Neural cell (in vitro differentiated cells): ENCODE measurements at regions not wholly inside any gene's neighbourhood (a gene's known extent, or its start where the extent isn't known, plus 50 kb on each side); places are given as distances from the start of the nearest gene placed in this dataset.

Experiments
- H2AFZ ChIP-seq: fragments of 200-600, 300-800 bp; sonication (generic), shearing (Covaris generic); 2 replicates; pipeline ENCODE4 v1.6.0; 2014; ENCODE audit warnings: low read depth, mild to moderate bottlenecking, antibody characterized with exemption, low read length, moderate library complexity
- H3F3A ChIP-seq: fragments of 200-600 bp; shearing (Covaris generic); 2 replicates; pipeline ENCODE4 v1.6.1; 2016; ENCODE audit warnings: mild to moderate bottlenecking, moderate library complexity, mixed read lengths, antibody characterized with exemption, low read length; ENCODE audit not compliant: insufficient read depth, poor library complexity, severe bottlenecking
- H3K27ac ChIP-seq: fragments of 200-600, 300-800 bp; sonication (generic), shearing (Covaris generic); 2 replicates; pipeline ENCODE4 v1.5.1; 2014; ENCODE audit warnings: mild to moderate bottlenecking, low read length, moderate library complexity
- H3K27me3 ChIP-seq: fragments of 300-800, 200-600 bp; sonication (generic), shearing (Covaris generic); 2 replicates; pipeline ENCODE4 v1.6.0; 2014; ENCODE audit warnings: mild to moderate bottlenecking, low read depth, low read length, moderate library complexity; ENCODE audit not compliant: insufficient read depth
- H3K36me3 ChIP-seq: fragments of 300-800, 200-600 bp; sonication (generic), shearing (Covaris generic); 2 replicates; pipeline ENCODE4 v1.5.1; 2014; ENCODE audit warnings: mild to moderate bottlenecking, antibody characterized with exemption, low read length, moderate library complexity; ENCODE audit not compliant: insufficient read depth
- H3K4me2 ChIP-seq: fragments of 300-800, 200-600 bp; sonication (generic), shearing (Covaris generic); 2 replicates; pipeline ENCODE4 v1.6.0; 2014; ENCODE audit warnings: mild to moderate bottlenecking, low read length
- H3K4me3 ChIP-seq: fragments of 300-800, 200-600 bp; sonication (generic), shearing (Covaris generic); 2 replicates; pipeline ENCODE4 v1.5.1; 2014; ENCODE audit warnings: mild to moderate bottlenecking, low read length, moderate library complexity
- H3K79me2 ChIP-seq: fragments of 200-600 bp; shearing (Covaris generic); replicated peaks from 2 replicates; pipeline ENCODE4 v1.6.0; 2014; ENCODE audit warnings: mild to moderate bottlenecking, low read length, moderate library complexity; ENCODE audit not compliant: insufficient read depth
- H3K9ac ChIP-seq: fragments of 300-800, 200-600 bp; sonication (generic), shearing (Covaris generic); 2 replicates; pipeline ENCODE4 v1.6.1; 2016; ENCODE audit warnings: mild to moderate bottlenecking, low read length, mixed read lengths
- H3K9me2 ChIP-seq: fragments of 200-600 bp; shearing (Covaris generic); 2 replicates; pipeline ENCODE4 v1.6.1; 2016; ENCODE audit warnings: mild to moderate bottlenecking, low read length, mixed read lengths; ENCODE audit not compliant: insufficient read depth
- H3K9me3 ChIP-seq: fragments of 200-600, 300-800 bp; sonication (generic), shearing (Covaris generic); 2 replicates; pipeline ENCODE4 v1.6.1; 2016; ENCODE audit warnings: mild to moderate bottlenecking, mixed run types, low read length, moderate library complexity, mixed read lengths
- H4K20me1 ChIP-seq: fragments of 200-600 bp; shearing (Covaris generic); 2 replicates; pipeline ENCODE4 v1.6.1; 2016; ENCODE audit warnings: mild to moderate bottlenecking, mixed run types; ENCODE audit not compliant: insufficient read depth
- EP300 ChIP-seq: fragments of 450-650 bp; conservative IDR thresholded peaks from 2 replicates; pipeline ENCODE4 v1.6.1; 2014; ENCODE audit warnings: antibody characterized with exemption, mild to moderate bottlenecking, moderate library complexity; ENCODE audit not compliant: poor library complexity, severe bottlenecking
- EZH2 ChIP-seq: fragments of 200-600, 300-800 bp; shearing (Covaris generic), sonication (generic); IDR thresholded peaks from 2 replicates; pipeline ENCODE4 v1.6.1; 2014; ENCODE audit warnings: antibody characterized with exemption, low read length, borderline replicate concordance, mild to moderate bottlenecking; ENCODE audit not compliant: insufficient read depth, poor library complexity, severe bottlenecking
- MXI1 ChIP-seq: fragments of 450-650 bp; conservative IDR thresholded peaks from 2 replicates; pipeline ENCODE4 v1.6.1; 2014; ENCODE audit warnings: antibody characterized with exemption, mild to moderate bottlenecking; ENCODE audit not compliant: poor library complexity, severe bottlenecking
- POLR2AphosphoS5 ChIP-seq: IDR thresholded peaks from 2 replicates; pipeline ENCODE4 v1.6.1; 2012
- RAD21 ChIP-seq: fragments of 450-650 bp; conservative IDR thresholded peaks from 2 replicates; pipeline ENCODE4 v1.6.1; 2014; ENCODE audit warnings: antibody characterized with exemption, mild to moderate bottlenecking, moderate library complexity
- SMC3 ChIP-seq: fragments of 450-650 bp; conservative IDR thresholded peaks from 2 replicates; pipeline ENCODE4 v1.6.1; 2014; ENCODE audit warnings: antibody characterized with exemption, mild to moderate bottlenecking, moderate library complexity; ENCODE audit not compliant: poor library complexity
- TAF1 ChIP-seq: IDR thresholded peaks from 2 replicates; pipeline ENCODE4 v1.6.1; 2012; ENCODE audit warnings: low read depth
- TF ChIP-seq, protein P1 (sequence below): fragments of 450-650 bp; IDR thresholded peaks from 2 replicates; pipeline ENCODE4 v1.5.1; 2014; ENCODE audit warnings: antibody characterized with exemption, mild to moderate bottlenecking, moderate library complexity; ENCODE audit not compliant: poor library complexity, severe bottlenecking
- TF ChIP-seq, protein P2 (sequence below): IDR thresholded peaks from 2 replicates; pipeline ENCODE4 v1.6.1; 2012; ENCODE audit warnings: borderline replicate concordance

DNA sequence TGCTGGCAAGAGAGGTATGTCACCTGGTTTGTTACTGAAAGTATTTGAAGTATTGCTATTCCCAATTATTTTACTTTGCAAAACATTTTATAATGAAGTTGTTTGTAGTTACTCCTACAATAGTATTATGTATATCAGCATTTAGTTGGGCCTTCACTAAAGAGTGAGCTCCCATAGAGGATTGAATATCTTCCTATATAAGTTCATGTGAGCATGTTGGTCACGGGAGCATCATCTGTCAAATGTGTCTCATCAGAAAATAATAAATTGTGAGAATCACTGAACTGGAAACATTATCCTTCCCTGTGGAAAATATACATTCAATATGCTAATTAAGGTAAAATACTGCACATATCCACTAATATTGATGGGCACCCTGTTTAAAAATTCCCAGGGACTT lies 360.1 kb upstream of the ADGRL3 start:
- H2AFZ ChIP-seq, result no peak overlapping the region
- no peaks in the 10 kb centered on the region for H3K27me3 ChIP-seq
- H3K79me2 ChIP-seq, result no peaks in the 10 kb centered on the region
- H3K9me2 ChIP-seq, result no peaks in the 10 kb centered on the region
- H4K20me1 ChIP-seq, result no peaks in the 10 kb centered on the region
- H3K4me2 ChIP-seq, result no peak overlapping the region
- H3K9me3 ChIP-seq, result no peaks in the 10 kb centered on the region
- H3K9ac ChIP-seq, result no peak overlapping the region
- H3K27ac ChIP-seq, result no peak overlapping the region
- no peaks in the 10 kb centered on the region for H3F3A ChIP-seq
- TF ChIP-seq EP300, result peak; percentile 29
- TF ChIP-seq TAF1, result no peak
- H3K36me3 ChIP-seq, result no peaks in the 10 kb centered on the region
- no peak overlapping the region for H3K4me3 ChIP-seq

DNA sequence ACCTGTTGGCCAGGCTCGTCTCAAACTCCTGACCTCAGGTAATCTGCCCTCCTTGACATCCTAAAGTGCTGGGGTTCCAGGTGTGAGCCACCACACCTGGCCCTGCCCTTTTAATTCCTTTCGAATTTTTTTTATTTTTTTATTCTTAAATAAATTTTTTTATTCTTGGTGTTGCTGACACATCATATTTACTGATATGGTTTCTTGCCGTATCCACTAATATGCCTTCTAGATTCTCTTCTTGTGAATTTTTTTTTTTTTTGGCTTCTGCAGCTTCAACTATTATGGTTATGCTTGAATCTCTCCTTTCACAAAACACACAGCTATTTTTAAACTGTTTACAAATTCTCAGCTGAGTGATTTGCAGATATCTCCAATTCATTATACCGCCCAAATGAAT lies 353.4 kb upstream of the ADGRL3 start:
- H3K79me2 ChIP-seq, result no peaks in the 10 kb centered on the region
- H3K9ac ChIP-seq, result no peak overlapping the region
- no peaks in the 10 kb centered on the region for H3F3A ChIP-seq
- no peaks in the 10 kb centered on the region for H3K9me3 ChIP-seq
- no peak overlapping the region for H3K27ac ChIP-seq
- H3K36me3 ChIP-seq, result no peaks in the 10 kb centered on the region
- no peak for TF ChIP-seq EP300
- TF ChIP-seq RAD21, result no peak
- TF ChIP-seq, protein P1, sequence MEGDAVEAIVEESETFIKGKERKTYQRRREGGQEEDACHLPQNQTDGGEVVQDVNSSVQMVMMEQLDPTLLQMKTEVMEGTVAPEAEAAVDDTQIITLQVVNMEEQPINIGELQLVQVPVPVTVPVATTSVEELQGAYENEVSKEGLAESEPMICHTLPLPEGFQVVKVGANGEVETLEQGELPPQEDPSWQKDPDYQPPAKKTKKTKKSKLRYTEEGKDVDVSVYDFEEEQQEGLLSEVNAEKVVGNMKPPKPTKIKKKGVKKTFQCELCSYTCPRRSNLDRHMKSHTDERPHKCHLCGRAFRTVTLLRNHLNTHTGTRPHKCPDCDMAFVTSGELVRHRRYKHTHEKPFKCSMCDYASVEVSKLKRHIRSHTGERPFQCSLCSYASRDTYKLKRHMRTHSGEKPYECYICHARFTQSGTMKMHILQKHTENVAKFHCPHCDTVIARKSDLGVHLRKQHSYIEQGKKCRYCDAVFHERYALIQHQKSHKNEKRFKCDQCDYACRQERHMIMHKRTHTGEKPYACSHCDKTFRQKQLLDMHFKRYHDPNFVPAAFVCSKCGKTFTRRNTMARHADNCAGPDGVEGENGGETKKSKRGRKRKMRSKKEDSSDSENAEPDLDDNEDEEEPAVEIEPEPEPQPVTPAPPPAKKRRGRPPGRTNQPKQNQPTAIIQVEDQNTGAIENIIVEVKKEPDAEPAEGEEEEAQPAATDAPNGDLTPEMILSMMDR, result no peak
- TF ChIP-seq SMC3, result no peak
- no peak for TF ChIP-seq POLR2AphosphoS5
- no peak for TF ChIP-seq TAF1
- no peak for TF ChIP-seq MXI1
- TF ChIP-seq, protein P2, sequence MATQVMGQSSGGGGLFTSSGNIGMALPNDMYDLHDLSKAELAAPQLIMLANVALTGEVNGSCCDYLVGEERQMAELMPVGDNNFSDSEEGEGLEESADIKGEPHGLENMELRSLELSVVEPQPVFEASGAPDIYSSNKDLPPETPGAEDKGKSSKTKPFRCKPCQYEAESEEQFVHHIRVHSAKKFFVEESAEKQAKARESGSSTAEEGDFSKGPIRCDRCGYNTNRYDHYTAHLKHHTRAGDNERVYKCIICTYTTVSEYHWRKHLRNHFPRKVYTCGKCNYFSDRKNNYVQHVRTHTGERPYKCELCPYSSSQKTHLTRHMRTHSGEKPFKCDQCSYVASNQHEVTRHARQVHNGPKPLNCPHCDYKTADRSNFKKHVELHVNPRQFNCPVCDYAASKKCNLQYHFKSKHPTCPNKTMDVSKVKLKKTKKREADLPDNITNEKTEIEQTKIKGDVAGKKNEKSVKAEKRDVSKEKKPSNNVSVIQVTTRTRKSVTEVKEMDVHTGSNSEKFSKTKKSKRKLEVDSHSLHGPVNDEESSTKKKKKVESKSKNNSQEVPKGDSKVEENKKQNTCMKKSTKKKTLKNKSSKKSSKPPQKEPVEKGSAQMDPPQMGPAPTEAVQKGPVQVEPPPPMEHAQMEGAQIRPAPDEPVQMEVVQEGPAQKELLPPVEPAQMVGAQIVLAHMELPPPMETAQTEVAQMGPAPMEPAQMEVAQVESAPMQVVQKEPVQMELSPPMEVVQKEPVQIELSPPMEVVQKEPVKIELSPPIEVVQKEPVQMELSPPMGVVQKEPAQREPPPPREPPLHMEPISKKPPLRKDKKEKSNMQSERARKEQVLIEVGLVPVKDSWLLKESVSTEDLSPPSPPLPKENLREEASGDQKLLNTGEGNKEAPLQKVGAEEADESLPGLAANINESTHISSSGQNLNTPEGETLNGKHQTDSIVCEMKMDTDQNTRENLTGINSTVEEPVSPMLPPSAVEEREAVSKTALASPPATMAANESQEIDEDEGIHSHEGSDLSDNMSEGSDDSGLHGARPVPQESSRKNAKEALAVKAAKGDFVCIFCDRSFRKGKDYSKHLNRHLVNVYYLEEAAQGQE, result no peak
- no peak for TF ChIP-seq EZH2
- H3K9me2 ChIP-seq, result no peaks in the 10 kb centered on the region
- H4K20me1 ChIP-seq, result no peaks in the 10 kb centered on the region
- H3K4me3 ChIP-seq, result no peak overlapping the region
- no peak overlapping the region for H3K4me2 ChIP-seq
- no peaks in the 10 kb centered on the region for H3K27me3 ChIP-seq
- no peak overlapping the region for H2AFZ ChIP-seq

DNA sequence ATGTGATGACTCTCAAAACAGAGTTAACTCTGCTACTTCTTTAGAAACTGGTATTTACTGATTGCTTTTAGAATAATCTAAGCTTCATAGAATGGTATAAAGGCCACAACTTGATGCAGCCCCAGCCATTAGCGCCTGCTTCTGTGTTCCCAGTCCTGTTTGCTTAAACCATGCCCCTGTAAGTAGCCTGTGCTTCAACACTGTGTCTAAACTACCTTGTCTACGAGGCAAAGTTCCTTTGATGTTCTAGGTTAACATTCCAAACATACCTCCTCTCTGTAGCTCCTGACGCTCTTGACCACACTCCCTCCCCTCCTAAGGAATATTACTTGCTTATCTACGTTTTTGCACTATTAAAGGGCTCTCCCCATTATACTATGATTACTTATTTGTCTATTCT lies 352.5 kb upstream of the ADGRL3 start:
- no peaks in the 10 kb centered on the region for H3K79me2 ChIP-seq
- no peak overlapping the region for H3K9ac ChIP-seq
- no peaks in the 10 kb centered on the region for H3K27me3 ChIP-seq
- H2AFZ ChIP-seq, result no peak overlapping the region
- H3F3A ChIP-seq, result no peaks in the 10 kb centered on the region
- TF ChIP-seq SMC3 (no peak), RAD21 (no peak), POLR2AphosphoS5 (no peak), EZH2 (no peak)
- TF ChIP-seq, protein P2, result no peak
- TF ChIP-seq, protein P1, result no peak
- H3K27ac ChIP-seq, result no peak overlapping the region
- no peak overlapping the region for H3K4me3 ChIP-seq
- H3K9me2 ChIP-seq, result no peaks in the 10 kb centered on the region
- H4K20me1 ChIP-seq, result no peaks in the 10 kb centered on the region
- no peak overlapping the region for H3K4me2 ChIP-seq
- no peaks in the 10 kb centered on the region for H3K9me3 ChIP-seq
- H3K36me3 ChIP-seq, result no peaks in the 10 kb centered on the region
